ENCODE measurements at regions not wholly inside any gene's neighbourhood (a gene's known extent, or its start where the extent isn't known, plus 50 kb on each side); places are given as distances from the start of the nearest gene placed in this dataset.
"Not testable (repeated sequence)": the region's sequence is repeated elsewhere in the genome, so short reads cannot be mapped to it uniquely, and the experiment has no call there.

- H3K4me3 ChIP-seq: peak overlapping the region in 1 of 7 experiments; percentile 21
- no peak overlapping the region for H3K27ac ChIP-seq
These were observed 335.3 kb upstream of the NT5E start for GRCh38 chr6:85114581-85114935.

DNA sequence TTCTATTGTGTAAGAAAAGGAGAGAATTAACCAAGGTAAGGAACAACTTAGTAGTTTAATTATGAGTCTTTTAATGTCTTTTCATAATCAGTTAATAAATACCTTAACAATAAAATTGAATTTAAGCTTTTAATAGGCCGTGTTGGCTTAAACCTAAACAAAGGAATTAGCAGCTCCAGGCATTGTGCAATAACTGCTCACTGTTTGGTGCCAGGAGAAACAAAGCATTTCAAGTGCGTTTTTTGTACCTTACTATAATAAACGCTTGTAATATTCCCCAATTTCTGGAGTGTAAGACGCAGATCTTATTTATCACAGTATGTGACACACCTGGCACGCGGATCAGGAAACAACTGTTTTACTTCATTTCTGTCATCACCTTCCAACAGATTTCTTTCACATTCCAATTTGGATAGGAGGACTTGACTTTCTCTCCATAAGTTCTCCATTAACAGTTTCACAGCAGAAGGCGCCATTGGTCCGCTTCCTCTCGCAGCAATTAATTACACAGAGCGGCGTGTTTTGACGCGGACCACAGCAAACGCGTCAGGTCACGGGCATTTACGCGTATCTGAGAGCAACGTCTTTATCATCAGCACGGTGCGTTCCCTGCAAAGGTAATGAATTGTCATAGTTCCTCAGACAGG is 335.8 kb upstream of the NT5E start:
- Histone ChIP-seq H3K4me3 (peak overlapping the region in 1 of 7 experiments; percentile 21), H3K27ac (no peak overlapping the region)

GRCh38 chr6:85112540-85112939 is 337.3 kb upstream of the NT5E start:
- H3K27ac ChIP-seq: no peak overlapping the region
- no peak overlapping the region for H3K4me3 ChIP-seq

DNA sequence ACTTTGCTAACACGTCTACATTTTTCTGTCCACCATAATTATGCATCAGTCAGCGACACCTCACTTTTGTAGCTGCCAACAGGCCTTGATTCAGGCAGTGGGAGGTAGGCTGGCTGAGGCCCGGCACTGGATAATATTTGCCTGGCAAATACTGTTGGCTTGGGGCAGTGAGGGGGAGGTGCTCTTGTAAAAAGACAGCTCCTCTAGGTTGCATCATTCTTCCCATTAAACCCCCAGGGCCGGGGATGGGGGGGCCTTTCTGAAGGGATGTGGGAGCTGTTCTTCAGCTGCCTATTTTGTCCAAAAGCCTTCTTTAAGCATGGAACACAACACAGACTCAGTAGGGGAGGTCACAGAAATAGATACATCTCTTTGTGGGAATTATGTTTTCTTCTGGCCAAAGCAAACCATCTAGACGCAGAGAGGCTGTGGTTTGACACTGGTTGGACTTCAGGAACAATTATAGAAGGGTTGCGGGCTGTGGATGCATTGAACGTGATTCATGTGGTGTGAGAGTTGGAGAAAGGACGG is 338.3 kb upstream of the NT5E start:
- H3K4me3 ChIP-seq: no peak overlapping the region
- H3K27ac ChIP-seq: no peak overlapping the region

DNA sequence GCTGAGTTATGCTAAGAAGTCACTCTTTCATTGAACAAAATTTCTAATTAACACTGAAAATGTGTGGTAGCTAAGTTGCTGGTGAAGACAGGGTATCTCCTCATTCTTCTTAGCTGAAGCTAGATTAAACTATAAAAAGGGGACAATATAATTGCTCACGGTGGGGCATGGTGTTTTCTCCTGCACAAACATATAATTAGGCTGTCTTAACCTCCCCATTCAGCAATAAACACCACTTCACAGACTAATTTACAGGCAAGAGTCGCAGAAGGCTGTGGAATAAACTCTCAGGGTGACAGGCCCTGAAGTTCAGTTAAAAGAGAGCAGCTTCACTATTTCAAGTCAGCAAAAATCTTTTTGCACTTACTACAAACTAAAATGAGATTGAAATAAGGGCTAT is 338.9 kb upstream of the NT5E start:
- H3K4me3 ChIP-seq: no peak overlapping the region
- H3K27ac ChIP-seq: no peak overlapping the region

GRCh38 chr6:85107701-85108100 is 342.2 kb upstream of the NT5E start:
- no peak overlapping the region for H3K4me3 ChIP-seq
- no peak overlapping the region for H3K27ac ChIP-seq

DNA sequence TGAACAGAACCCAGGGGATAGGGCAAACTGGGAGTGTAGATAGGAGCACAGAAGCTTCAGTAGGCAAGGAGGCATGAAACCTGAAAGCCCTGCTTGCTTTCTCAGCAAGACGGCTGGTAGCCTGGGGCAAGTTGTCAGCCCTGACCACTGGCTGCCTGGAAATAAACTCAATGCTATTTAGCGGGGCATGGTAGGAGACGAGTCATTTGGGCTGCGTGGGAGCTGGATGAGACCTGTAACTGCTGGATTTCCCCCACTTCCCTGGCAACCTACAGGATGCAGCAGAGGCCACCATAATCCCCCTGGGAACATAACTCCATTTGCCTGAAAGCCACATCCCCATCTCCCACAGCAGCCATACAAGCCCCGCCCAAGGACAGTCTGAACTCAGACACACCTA is 332.6 kb upstream of the TBX18 start:
- Histone ChIP-seq H3K27ac (no peak overlapping the region), H3K4me3 (no peak overlapping the region)

DNA sequence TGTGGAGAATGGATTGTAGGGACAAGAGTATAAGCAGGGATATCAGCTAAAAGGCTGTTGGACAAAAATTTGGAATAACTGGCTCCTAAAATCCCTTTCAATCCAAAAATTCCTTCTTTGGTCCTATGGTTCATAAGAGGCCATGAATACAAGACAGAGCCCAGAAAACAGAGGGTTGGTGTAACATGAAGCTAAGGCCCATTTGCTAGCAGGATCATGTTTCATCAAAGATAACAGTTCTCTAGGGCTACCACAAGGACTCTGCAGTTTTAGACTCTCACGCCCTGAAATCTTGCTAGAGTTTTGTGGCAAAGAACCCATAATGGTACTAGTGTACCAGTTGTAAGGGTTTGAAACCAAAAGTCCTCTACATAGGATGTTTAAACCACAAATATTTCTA is 327.8 kb upstream of the TBX18 start:
- Histone ChIP-seq H3K27ac (no peak overlapping the region), H3K4me3 (no peak overlapping the region)

DNA sequence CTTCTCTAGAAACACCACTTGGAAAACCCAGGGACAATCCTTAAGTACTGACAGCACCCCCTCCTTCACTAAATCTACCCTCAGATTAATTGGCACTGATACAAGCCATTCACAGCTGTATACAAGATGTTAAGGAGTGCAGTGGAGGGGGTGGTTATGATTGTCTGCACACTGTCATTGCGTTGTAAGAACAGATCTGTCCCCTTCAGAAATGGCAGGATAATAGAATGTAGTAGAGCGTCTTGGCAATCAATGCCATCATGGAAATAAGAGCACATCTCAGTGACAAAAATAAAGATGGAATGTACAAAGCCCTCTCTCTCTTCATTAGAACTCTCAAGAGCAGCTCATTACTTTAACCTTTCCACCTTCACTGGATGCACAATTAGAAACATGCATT is 324.9 kb upstream of the TBX18 start:
- H3K4me3 ChIP-seq: no peak overlapping the region
- no peak overlapping the region for H3K27ac ChIP-seq

DNA sequence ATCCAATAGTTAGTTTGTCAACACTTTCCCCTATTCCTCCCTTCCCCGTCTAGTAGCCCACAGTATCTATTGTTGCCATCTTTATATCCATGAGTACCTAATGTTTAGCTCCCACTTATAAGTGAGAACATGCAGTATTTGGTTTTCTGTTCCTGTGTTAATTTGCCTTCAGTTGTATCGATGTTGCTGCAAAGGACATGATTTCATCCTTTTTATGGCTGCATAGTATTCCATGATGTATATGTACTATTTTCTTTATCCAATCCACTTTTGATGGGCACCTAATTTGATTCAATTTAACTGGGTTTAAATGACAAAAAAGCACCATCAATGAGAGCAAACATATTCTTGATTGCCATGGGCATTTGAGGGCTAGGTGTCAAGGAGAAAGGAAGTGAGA is 321.5 kb upstream of the TBX18 start:
- no peak overlapping the region for H3K4me3 ChIP-seq
- no peak overlapping the region for H3K27ac ChIP-seq

GRCh38 chr6:85081102-85081501 is 316.7 kb upstream of the TBX18 start:
- no peak overlapping the region for H3K27ac ChIP-seq

GRCh38 chr6:85079761-85080160 is 315.4 kb upstream of the TBX18 start:
- Histone ChIP-seq H3K4me3 (no peak overlapping the region), H3K27ac (no peak overlapping the region)

More at GRCh38 chr6:85081102-85081501, 316.7 kb upstream of the TBX18 start:
- no peak overlapping the region for H3K4me3 ChIP-seq

DNA sequence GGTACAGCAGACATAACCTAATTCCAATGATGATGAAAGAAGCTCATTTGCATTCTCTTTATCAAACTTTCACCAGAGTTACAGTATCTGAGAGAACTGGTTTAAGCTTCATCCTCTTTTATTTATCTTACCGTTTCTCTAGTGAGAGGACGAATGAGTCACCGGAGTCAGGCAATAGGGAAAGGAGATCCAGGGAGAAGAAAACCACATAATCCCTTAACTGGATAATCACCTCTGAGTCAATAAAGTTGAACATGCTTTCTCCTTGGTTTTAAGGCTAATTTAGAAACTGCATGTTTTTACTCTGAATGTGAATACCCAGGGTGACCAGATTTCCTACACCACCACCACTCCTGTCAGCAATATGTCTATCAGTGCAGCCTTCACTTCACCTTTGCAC is 313.7 kb upstream of the TBX18 start:
- Histone ChIP-seq H3K27ac (no peak overlapping the region), H3K4me3 (no peak overlapping the region)

GRCh38 chr6:85077098-85077497 is 312.7 kb upstream of the TBX18 start:
- Histone ChIP-seq H3K27ac (no peak overlapping the region), H3K4me3 (no peak overlapping the region)

DNA sequence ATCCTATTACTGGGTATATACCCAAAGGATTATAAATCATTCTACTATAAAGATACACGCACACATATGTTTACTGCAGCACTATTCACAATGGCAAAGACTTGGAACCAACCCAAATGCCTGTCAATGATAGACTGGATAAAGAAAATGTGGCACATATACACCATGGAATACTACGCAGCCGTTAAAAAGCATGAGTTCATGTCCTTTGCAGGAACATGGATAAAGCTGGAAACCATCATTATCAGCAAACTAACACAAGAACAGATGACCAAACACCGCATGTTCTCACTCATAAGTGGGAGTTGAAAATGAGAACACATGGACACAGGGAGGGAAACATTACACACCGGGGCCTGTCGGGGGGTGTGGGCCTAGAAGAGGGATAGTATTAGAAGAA is 307.4 kb upstream of the TBX18 start:
- H3K4me3 ChIP-seq, H3K27ac ChIP-seq: not testable (repeated sequence)

DNA sequence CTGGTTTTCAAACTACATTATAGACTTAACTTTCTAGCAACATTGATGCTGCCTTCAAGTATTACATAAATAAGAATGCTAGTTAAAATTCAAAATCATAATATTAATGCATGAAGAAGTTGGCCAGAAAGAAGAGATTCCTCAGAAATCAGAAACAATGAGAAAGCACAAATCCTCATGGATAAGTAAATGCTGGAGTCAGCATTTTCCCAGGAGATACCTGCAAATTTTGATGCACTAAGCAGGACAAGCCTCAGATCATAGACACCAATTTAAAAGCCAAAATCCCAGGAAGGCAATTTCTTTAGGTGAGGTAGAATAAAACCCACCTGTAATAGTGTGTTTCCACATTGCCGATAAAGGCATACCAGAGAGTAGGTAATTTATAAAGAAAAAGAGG is 305.2 kb upstream of the TBX18 start:
- H3K4me3 ChIP-seq: no peak overlapping the region
- H3K27ac ChIP-seq: no peak overlapping the region

DNA sequence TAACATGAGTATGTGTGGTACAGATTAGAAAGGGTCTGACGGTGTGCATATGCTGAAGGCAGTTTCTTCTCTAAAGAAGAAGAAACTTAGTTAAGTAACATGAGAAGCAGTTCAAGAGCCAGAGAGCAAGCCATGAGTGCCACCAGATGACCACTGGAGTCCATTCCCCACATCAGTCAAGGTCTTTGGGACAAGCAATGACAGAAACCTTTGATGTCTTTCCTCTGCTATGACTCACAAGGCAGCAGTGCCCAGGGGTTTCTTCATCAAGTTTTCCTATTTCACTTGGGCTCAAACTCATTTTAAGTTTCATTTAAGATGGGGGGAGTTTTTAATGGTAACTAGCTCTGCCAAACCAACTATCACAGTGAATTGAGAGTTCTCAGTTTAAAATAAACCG is 303.8 kb upstream of the TBX18 start:
- H3K27ac ChIP-seq: no peak overlapping the region
- no peak overlapping the region for H3K4me3 ChIP-seq

- no peak overlapping the region for H3K4me3 ChIP-seq
- no peak overlapping the region for H3K27ac ChIP-seq
These were observed 301.9 kb upstream of the TBX18 start for GRCh38 chr6:85066266-85066665.

DNA sequence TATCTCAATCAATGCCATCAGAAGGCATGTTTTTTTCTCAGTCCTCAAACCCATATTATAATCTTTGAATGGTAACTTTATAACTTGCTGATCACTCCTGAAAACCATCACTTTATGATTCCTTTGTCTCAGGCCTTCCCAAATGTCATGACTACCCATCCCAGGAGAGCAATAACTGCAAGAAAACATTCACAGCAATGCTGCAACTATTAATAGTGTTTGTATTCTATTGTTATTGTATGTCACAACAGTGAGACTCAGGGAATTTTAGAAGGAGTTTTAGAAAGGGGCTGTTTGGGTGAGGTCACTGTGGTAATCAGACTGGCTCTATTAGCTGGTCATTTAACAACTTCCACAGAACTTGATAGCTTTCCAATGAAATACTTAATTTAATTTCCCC is 301.4 kb upstream of the TBX18 start:
- no peak overlapping the region for H3K4me3 ChIP-seq
- no peak overlapping the region for H3K27ac ChIP-seq

DNA sequence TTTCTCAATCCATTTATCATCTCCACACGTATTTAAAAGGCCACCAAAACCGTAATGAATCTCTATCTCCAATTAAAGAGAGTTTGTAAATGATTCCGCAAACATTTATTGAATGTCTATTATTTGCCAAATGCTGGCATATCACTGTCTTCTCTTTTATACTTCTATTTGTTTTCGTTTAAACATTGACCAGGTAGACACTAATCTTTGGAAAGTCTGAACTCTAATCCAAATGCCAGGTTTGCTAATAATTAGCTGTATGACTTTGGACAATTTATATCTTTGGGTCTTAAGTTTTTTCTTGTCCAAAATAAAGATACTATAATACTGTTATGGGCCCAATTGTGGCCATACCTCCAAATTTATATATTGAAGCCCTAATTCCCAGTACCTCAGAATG is 299.2 kb upstream of the TBX18 start:
- H3K27ac ChIP-seq: no peak overlapping the region
- no peak overlapping the region for H3K4me3 ChIP-seq

- Histone ChIP-seq H3K27ac (no peak overlapping the region), H3K4me3 (no peak overlapping the region)
These were observed 298.5 kb upstream of the TBX18 start for GRCh38 chr6:85062884-85063283.

DNA sequence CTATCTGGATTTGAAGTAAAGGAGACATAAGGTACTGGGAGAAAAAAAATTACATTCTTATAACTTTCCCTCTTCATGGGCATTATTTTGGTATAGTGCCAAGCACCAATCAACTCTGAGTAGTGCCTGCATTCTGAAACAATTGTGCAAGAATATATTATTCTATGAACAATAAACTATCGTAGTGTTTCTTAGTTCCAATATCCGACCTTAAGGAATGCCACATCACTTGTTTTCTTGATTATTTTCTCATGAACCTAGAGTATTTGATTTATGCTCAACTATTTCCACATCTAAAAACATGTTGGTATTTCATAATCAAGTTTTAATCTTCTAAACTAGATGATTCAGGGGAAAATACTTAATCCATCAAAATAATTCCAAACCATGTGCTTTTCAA is 294.4 kb upstream of the TBX18 start:
- Histone ChIP-seq H3K27ac (no peak overlapping the region), H3K4me3 (no peak overlapping the region)

Measured in skin epidermis (tissue), 12 donors.